T47D (cell line): ENCODE measurements at regions not wholly inside any gene's neighbourhood (a gene's known extent, or its start where the extent isn't known, plus 50 kb on each side); places are given as distances from the start of the nearest gene placed in this dataset.
"Not testable (repeated sequence)": the region's sequence is repeated elsewhere in the genome, so short reads cannot be mapped to it uniquely, and the experiment has no call there.

Source experiments
- DNase-seq, 2 experiments: peaks; one replicate each; pipeline versions ENCODE4 v3.0.0 to v3.0.0-alpha.2; 2011 to 2012; ENCODE audit warnings: low read depth in 1 of 2, low spot score in 1 of 2
- JUND ChIP-seq: IDR thresholded peaks from 2 replicates; pipeline ENCODE4 v1.6.1; 2012; ENCODE audit warnings: low read depth
- in situ Hi-C: cut with HindIII; loops from 2 replicates; pipeline ENCODE4 v1.10.0; 2016; ENCODE audit warnings: low sequenced_read_pairs, low pct_unique_long_range_greater_than_20kb

- in situ Hi-C loops, result no loop called here
- TF ChIP-seq JUND, result no peak
- DNase-seq, result no peak
Observed at GRCh38 chr2:82237994-82238662, 1933.6 kb upstream of the LRRTM1 start.

GRCh38 chr2:82234283-82234874 is 1929.8 kb upstream of the LRRTM1 start:
- TF ChIP-seq JUND, result no peak
- in situ Hi-C loops, result no loop called here
- DNase-seq, result peak in 1 of 2 experiments; percentile 34

- no peak for DNase-seq
- in situ Hi-C loops, result no loop called here
Observed at GRCh38 chr2:82233806-82234205, 1929.3 kb upstream of the LRRTM1 start.

GRCh38 chr2:82230406-82230805 is 1925.9 kb upstream of the LRRTM1 start:
- in situ Hi-C loops, result no loop called here
- no peak for DNase-seq
- TF ChIP-seq JUND, result no peak

More at GRCh38 chr2:82233806-82234205, 1929.3 kb upstream of the LRRTM1 start:
- TF ChIP-seq JUND, result no peak

GRCh38 chr2:82226441-82226840 is 1921.9 kb upstream of the LRRTM1 start:
- TF ChIP-seq JUND, result no peak
- in situ Hi-C loops, result no loop called here
- no peak for DNase-seq

- no peak for DNase-seq
- in situ Hi-C loops, result no loop called here
- no peak for TF ChIP-seq JUND
Observed at GRCh38 chr2:82224301-82224940, 1919.9 kb upstream of the LRRTM1 start.

GRCh38 chr2:82215212-82215611 is 1910.7 kb upstream of the LRRTM1 start:
- in situ Hi-C loops, result no loop called here
- TF ChIP-seq JUND, result no peak
- no peak for DNase-seq

- no peak for DNase-seq
- TF ChIP-seq JUND, result no peak
- in situ Hi-C loops, result no loop called here
Observed at GRCh38 chr2:82199493-82199852, 1894.9 kb upstream of the LRRTM1 start.

- in situ Hi-C loops, result no loop called here
- DNase-seq, result peak in 1 of 2 experiments; percentile 2
- TF ChIP-seq JUND, result no peak
Observed at GRCh38 chr2:82198809-82199492, 1894.4 kb upstream of the LRRTM1 start.

- in situ Hi-C loops, result no loop called here
- TF ChIP-seq JUND, result no peak
- DNase-seq, result no peak
Observed at GRCh38 chr2:82182270-82182669, 1877.7 kb upstream of the LRRTM1 start.

GRCh38 chr2:82175210-82175609 is 1870.7 kb upstream of the LRRTM1 start:
- in situ Hi-C loops, DNase-seq: not testable (repeated sequence)

GRCh38 chr2:82172483-82172882 is 1867.9 kb upstream of the LRRTM1 start:
- no peak for DNase-seq
- TF ChIP-seq JUND, result no peak
- in situ Hi-C loops, result no loop called here

- no peak for TF ChIP-seq JUND
- DNase-seq, result no peak
- in situ Hi-C loops, result no loop called here
Observed at GRCh38 chr2:82169379-82169778, 1864.8 kb upstream of the LRRTM1 start.
